ENCODE measurements at regions not wholly inside any gene's neighbourhood (a gene's known extent, or its start where the extent isn't known, plus 50 kb on each side); places are given as distances from the start of the nearest gene placed in this dataset.
A peak's percentile ranks its signal among the peaks of the same experiment; 100 is the strongest.

GRCh38 chr6:114713690-114714089 lies 370.9 kb upstream of the HS3ST5 start (continued):
- TF ChIP-seq HDAC6 (IDR thresholded peaks at IDR 0.05; ENCODE audit: unreplicated experiment) (no peak), NBN (IDR thresholded peaks at IDR 0.05) (no peak), CBX5 (IDR thresholded peaks at IDR 0.05; ENCODE audit: low read depth) (0 out of 2 replicates have a peak, but pooled peaks have one; percentile 45)

GRCh38 chr6:114712129-114712662 lies 369.4 kb upstream of the HS3ST5 start:
- no peaks in the 10 kb centered on the region for H3K36me3 ChIP-seq (ENCODE audit: control insufficient read depth in 2 of 2, insufficient read depth in 2 of 2, low read length in 1 of 2)
- H3K27ac ChIP-seq (ENCODE audit: control insufficient read depth, insufficient read depth) = no peak overlapping the region
- no peaks in the 10 kb centered on the region; the same call in 1 of the 3 replicates for H3K9me3 ChIP-seq (replicated peaks; ENCODE audit: control insufficient read depth, insufficient read depth, low read length)
- no peaks in the 10 kb centered on the region for H3K27me3 ChIP-seq (replicated peaks in 1 of 2; ENCODE audit: control insufficient read depth in 2 of 2, insufficient read depth in 2 of 2, low read length in 1 of 2)
- no peak for TF ChIP-seq MEF2B (IDR thresholded peaks at IDR 0.05; ENCODE audit: partially characterized antibody, poor library complexity, severe bottlenecking)
- peak in 1 of 2 experiments; percentile 52; a peak in 1 of 4 replicates for TF ChIP-seq EP300 (IDR thresholded peaks at IDR 0.05; ENCODE audit: borderline replicate concordance in 1 of 2, control insufficient read depth in 1 of 2, low read depth in 2 of 2, low read length in 2 of 2)
- peak; percentile 54; the same call in 1 of the 2 replicates for TF ChIP-seq FOXM1 (IDR thresholded peaks at IDR 0.05; ENCODE audit: low read depth, low read length)
- TF ChIP-seq GATAD2B (conservative IDR thresholded peaks at IDR 0.05; ENCODE audit: low read depth) = no peak
- TF ChIP-seq CEBPB (IDR thresholded peaks at IDR 0.05; ENCODE audit: borderline replicate concordance in 1 of 2, low read depth in 2 of 2, low read length in 2 of 2) = no peak
- TF ChIP-seq JUNB (IDR thresholded peaks at IDR 0.05) = peak; percentile 69
- TF ChIP-seq TCF12 (IDR thresholded peaks at IDR 0.05; ENCODE audit: low read depth, low read length) = 0 out of 2 replicates have a peak, but pooled peaks have one; percentile 12
- peak; percentile 34; the same call in 1 of the 2 replicates for TF ChIP-seq NFIC (IDR thresholded peaks at IDR 0.05; ENCODE audit: low read depth, low read length)
- no peak for TF ChIP-seq POLR2A (IDR thresholded peaks at IDR 0.05; ENCODE audit: low read depth, low read length)
- TF ChIP-seq, protein P1, sequence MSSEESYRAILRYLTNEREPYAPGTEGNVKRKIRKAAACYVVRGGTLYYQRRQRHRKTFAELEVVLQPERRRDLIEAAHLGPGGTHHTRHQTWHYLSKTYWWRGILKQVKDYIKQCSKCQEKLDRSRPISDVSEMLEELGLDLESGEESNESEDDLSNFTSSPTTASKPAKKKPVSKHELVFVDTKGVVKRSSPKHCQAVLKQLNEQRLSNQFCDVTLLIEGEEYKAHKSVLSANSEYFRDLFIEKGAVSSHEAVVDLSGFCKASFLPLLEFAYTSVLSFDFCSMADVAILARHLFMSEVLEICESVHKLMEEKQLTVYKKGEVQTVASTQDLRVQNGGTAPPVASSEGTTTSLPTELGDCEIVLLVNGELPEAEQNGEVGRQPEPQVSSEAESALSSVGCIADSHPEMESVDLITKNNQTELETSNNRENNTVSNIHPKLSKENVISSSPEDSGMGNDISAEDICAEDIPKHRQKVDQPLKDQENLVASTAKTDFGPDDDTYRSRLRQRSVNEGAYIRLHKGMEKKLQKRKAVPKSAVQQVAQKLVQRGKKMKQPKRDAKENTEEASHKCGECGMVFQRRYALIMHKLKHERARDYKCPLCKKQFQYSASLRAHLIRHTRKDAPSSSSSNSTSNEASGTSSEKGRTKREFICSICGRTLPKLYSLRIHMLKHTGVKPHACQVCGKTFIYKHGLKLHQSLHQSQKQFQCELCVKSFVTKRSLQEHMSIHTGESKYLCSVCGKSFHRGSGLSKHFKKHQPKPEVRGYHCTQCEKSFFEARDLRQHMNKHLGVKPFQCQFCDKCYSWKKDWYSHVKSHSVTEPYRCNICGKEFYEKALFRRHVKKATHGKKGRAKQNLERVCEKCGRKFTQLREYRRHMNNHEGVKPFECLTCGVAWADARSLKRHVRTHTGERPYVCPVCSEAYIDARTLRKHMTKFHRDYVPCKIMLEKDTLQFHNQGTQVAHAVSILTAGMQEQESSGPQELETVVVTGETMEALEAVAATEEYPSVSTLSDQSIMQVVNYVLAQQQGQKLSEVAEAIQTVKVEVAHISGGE (CRISPR knock-in tag; IDR thresholded peaks at IDR 0.05) = no peak
- ChIA-PET SMC1A (ENCODE audit: uncharacterized antibody, unreplicated experiment) (interaction anchor here (1.1 kb wide), 1 partner anchor 37 kb away, joined by 3 read pairs; no protein-coding TSS in a partner anchor), CTCF (interaction anchor here (1.5 kb wide), 1 partner anchor 24 kb away, joined by 3 read pairs; no protein-coding TSS in a partner anchor), POLR2A (interaction anchor here (0.5 kb wide), 1 partner anchor 602 kb away, joined by 4 read pairs; no protein-coding TSS in a partner anchor), RAD21 (ENCODE audit: unreplicated experiment) (no interaction called here)
- ATAC-seq = peak; percentile 49
- in situ Hi-C loops (cut with MboI) (no loop called here), intact Hi-C loops (cut with micrococcal nuclease; ENCODE audit: unreplicated experiment) (loop anchor here (10.0 kb wide), 2 partner anchors 1123 to 1383 kb away; no protein-coding TSS in a partner anchor)
- 5% methylated on average over 1 of the region's 1 CpG for WGBS (ENCODE audit: insufficient coverage, insufficient replicate concordance, low lambda C conversion rate, missing lambda C conversion rate)
- peaks cover 13% of the 10 kb centered on the region for H3K4me1 ChIP-seq (ENCODE audit: control insufficient read depth, insufficient read depth, low read length)
- no peak for DNase-seq (ENCODE audit: low read depth, low spot score)
- no peaks in the 10 kb centered on the region for H3K79me2 ChIP-seq (ENCODE audit: control insufficient read depth, insufficient read depth, low read length)
- no TSS peak for BruUV-seq (replicated peaks)
- H4K20me1 ChIP-seq (ENCODE audit: control insufficient read depth, insufficient read depth) = no peaks in the 10 kb centered on the region
- no peak overlapping the region for H3K9ac ChIP-seq (ENCODE audit: control insufficient read depth, insufficient read depth, low read length)
- FAIRE-seq = no peak
- no peak overlapping the region for H3K4me2 ChIP-seq (ENCODE audit: control insufficient read depth, insufficient read depth)
- H2AFZ ChIP-seq (ENCODE audit: control insufficient read depth, low read depth, low read length) = no peak overlapping the region
- no peak overlapping the region for H3K4me3 ChIP-seq
